Activated CD4-positive, alpha-beta T cell treated with anti-CD3 and anti-CD28 coated beads, Interleukin-2, Interleukin-6, amounts not matched to agents 100 ng/mL and 50 ng/mL, durations not matched to agents 16 hours and 8 hours (primary cell): ENCODE measurements at regions not wholly inside any gene's neighbourhood (a gene's known extent, or its start where the extent isn't known, plus 50 kb on each side); places are given as distances from the start of the nearest gene placed in this dataset.
A peak's percentile ranks its signal among the peaks of the same experiment; 100 is the strongest.

Experiments
- DNase-seq: peaks from one replicate; pipeline ENCODE4 v3.0.0-alpha.2; 2020

DNA sequence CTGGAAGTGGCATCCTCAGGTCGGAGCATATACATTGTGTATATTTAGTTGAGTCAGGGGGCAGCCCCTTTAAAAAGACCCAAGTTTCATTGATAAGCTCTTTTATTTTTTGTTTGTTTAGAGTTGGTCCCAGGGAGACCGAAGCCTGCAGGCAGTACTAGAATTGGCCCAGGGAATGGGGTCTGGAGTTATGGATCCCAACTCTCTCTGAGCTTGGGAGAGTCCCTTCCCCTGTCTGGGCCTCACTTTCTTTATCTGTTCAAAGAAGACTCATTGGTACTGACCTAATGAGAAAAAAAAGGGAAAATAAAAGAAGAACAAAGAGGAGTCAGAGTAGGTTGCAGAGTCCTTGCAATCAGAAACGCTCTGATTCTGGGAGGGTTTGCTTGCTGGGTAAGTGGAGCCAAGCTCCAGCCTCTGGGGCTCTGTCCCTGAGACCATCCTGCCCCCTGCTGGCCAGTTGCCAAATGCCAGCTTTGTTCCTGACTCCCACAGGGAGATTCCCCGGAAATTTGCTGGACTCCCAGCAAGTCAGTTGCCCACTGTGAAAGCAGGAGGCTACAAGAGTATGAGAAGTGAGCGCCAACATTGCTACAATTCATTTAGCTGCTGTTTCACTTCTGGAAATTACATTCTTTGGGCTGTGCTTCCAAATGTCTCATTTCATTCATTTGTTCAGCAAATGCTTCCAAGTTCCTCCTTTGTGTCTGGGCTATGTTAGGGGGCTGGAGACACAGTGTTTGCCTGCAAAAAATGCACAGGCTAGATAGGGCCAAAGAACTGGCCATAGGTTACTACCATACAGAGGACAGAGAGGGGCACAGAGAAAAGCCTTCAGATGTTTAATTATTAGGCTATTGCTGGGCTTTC is 156.2 kb downstream of the MELK start:
- DNase-seq: peak; percentile 72

DNA sequence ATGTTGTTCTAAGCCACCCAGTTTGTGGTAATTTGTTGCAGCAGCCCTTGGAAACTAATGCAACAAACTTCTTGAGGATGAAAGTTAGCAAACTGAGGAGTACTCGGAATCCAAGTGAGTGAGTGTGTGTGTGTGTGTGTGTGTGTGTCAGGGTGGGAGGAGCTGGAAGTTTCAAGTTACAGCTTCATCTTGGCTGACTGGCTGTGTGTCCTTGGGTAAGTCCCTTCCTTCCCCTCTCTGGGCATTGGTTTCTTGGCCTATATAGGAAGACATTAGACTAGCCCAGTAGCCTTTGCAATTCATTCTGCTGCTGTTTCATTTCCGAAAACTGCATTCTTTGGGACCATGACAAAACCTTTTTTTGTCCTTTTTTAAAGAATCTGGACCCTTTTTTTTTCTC is 157.2 kb downstream of the MELK start:
- DNase-seq: no peak

DNA sequence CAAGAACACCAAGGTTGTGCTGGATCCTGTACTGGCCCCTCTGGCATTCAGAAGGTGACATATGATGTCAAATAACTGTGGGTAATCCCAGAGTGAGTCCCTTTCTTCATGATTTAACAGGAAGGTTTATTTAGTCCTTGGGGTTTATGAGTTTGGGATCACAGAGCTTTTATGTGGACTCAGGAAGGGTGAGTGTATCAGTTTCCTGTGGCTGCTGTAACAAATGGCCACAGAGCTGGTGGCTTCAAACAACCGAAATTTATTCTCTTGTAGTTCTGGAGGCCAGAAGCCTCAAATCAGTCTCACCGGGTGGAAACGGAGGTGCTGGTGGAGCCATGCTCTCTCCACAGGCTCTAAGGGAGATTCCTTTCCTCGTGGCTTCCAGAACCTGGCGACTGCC is 157.7 kb downstream of the MELK start:
- DNase-seq: no peak

DNA sequence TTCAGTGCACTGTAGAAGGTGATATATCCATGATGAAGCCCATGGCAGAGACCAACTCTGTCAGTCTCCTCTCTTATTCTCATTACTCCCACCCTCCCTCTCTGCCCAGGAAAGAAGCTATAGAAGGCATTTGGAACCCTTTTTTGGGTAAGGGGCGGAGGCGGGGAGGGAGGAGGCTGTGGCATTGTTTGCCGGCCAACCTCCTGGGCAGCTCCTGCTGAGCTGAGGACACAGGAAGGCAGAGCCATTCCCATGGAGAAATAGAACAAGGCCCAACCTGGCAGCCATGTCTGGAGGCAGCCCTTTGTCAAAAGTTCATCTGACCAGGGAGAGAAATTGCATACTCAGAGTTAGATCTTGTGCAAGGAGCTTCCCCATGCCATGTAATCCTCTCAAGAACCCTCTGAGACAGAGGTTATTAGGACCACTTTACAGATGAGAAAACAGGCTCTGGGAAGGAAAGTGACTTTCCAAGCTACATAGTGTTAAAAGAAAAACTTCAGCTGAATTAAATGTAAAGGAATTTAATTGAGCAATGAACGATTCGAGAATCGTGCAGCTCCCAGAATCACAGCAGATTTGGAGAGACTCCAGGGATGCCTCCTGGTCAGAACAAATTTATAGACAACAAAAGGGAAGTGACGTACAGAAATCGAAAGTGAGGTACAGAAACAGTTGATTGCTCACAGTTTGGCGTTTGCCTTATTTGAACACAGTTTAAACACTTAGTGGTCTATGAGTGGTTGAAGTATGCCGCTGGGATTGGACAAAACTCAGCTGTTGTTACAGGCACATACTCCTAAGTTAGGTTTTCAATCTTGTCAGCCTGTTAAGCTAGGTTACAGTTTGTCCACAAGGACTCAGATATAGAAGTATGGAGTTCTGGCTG is 158.6 kb downstream of the MELK start:
- peak; percentile 5 for DNase-seq

DNA sequence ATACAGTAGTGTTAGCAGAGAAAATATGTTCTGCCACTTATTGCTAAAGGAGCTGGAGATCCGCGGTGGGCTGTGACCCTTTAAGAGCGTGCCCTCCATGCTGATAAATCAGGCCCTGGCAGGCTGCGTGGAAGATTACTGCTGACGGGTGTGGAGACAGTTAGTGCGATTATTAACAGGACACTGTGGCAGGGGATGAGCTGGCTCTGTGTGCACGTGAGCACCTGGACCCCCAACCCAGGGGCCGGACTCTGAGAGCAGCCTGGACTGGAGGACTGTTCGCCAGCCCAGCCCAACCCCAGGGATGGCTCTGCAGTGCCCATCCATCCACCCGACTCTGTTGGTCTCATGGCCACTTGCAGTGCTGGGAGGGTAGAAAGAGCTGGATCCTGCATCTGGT is 162.0 kb downstream of the MELK start:
- DNase-seq: no peak

DNA sequence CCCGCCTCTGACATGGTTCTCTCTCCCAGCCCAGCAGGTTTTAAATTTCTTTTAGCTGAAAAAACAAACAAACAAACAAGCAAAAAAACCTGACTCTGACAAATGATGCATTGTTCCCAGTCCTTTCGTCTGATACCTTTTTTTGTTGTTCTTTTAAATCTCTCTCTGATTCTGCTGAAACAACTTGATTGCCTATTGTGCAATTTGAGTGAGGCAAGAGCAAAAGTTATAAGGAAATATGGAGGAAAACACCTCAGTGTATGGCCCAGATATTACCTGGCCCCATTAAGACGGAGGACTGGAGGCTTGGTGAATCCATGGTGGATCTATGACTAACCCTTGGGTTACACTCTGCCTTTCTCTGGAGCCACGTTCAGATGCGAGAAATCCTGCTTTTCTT is 164.0 kb downstream of the MELK start:
- DNase-seq: no peak

DNA sequence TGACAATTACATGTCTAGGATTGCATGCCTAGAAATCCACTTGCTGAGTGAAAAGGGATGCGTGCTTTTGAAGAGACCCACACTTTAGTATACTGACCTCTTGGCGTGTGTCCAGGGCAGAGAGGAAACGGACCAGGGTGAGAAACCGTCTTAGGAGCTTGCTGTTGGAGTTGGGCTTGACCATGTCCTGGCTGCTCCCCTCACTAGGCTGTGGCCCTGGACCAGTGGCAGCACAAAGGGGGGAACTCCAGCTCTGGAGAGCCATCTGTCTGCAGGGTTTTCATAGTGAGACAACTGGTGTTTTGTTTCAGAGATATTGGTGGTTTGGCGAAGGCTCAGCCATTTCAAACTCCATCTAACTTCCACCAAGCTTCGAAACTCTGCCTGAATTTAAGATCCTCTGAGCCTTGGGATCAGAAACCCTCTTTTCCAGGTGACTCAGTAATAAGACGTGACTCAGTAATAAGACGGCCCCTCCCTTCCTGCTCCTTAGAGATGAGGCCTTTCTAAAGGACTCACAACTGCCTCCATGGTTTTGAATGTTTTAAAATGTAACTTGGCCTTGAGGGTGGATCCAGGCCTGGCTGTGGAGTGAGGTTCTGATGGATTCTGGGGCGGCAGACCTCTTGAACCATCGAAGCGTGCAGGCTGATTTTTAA is 165.8 kb downstream of the MELK start:
- DNase-seq: no peak

DNA sequence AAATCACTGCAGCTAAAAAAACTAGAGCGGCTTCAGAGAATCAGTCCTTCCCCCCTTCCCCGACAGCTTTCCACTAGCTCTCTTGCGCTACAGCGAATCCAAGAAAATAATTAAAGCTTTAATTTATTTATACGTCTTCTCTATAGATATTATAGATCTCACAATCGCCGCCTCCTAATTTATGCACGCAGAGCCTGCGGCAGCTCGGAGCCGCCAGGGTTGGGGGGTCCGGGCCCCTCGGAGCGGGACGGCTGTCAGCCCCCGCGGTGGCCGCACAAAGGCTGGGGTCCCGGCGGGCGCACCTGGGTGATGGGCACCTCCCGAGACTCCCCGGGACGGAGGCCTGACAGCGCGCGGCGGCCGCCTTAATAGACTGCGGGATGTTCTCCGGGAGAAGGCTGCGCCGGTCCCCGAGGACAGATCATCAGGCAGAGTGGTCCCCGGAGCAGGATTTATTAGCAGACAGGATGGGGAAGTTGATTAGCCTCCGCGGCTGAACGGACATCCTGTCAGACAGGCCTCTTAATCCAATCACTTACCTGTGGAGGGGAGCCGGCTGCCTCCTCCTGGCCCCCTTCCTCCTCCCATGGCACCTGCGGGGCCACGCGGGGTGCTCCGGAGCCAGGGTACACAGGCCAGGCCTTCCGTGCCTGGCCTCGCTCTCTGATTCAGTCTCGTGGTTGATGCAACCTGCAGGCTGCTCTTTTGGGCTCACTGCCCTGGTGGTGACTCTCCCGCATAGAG is 166.8 kb downstream of the MELK start:
- no peak for DNase-seq

DNA sequence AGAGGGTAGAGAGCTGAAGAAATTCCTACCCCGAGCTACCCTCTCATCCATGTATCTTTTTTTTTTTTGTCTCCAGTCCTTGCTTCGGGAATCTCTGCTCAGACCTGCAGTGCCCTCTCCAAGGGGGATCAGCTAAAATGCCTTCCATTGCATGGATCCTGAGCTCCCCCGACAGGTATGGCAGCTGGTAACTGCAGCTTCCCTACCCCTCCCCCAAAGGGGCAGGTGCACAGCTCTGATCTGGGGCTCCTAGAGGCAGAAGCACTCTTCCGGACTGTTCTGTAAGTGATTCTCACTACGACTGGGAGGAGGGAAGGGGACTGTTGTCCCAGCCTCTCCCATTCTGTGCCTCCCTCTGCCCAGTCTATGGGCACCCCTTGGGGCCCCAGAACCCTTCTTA is 169.6 kb downstream of the MELK start:
- no peak for DNase-seq

DNA sequence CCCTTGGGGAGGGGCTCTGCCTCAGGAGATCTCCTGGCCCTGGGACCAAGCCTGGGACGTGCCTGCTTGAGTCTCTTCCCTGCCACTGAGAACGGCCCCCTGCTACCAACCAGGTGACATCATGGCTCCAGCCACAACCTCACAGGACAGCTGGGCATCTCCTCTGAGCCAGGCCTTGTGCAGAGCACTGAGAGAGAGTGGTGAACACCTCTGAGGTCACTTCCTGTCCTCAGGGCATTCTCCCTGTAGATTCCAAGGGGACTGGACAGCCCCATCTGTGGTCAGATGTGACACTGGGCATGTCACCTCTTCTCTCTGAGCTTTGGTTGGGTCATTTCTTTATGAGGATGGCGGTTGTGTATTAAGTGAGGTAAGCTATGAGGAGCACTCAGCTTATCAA is 172.0 kb downstream of the MELK start:
- DNase-seq: no peak

DNA sequence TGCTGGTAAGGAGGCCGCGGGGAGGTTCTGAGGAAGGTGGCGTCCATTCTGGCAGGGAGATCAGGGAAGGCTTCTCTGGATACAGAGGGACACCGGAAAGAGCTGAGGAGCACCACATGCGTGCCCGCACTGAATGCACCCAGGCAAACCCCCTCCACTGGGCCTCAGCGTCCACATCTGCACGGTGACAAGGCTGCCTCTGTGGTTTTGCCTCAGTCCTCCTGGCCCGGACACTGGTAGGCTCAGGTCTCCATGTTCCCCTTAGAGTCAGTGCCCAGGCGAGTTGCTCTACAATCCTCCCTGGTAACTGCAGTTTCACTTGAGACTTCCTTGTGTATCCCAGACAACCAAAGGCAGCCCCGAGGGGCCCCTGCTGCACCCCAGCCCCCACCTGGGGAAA is 173.3 kb downstream of the MELK start:
- no peak for DNase-seq

DNA sequence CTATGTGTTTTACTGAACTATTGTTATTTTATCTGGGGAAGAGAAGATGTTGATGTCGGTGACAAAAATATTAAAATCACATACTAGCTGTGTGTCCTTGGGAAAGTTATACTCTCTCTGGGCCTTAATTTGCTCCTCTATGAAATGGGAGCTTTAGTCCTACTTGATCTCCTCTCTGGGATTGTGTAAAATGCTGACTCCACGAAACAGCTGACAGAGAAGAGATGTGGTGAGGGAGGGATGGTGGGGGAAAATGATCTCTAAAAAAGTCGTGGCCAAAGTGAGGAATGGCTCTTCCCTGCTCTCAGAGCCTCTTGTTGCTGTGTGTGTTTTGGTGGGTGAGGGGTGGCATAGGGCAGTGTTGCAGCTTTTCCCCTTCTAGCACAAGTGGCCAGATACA is 173.7 kb downstream of the MELK start:
- no peak for DNase-seq

DNA sequence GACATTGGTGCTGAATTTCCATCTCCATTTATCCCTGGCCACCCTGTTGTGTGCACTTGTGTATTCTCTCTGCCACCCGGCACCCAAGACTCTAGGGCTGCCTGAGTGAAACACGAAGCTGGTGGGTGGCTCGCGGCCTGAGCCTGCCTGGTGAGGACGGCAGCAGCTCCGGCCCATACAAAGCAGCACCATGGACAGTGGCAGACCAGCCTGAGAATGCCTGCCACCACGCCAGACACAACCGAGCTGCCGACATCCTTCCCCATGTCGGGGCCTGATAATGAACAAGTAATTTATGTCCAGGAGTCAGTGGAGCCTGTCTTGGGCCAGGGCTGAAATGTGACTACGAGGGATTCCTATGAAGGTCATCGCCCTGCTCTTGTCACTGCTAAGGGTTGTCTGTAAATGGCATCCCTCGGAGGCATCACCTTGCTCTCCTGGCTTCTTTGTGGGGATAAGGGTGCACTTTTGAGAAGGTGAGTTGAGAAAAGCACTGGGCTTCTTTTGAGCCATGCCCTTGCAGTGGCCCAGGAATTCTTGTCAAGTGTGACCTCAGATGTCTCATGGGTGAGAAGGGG is 175.7 kb downstream of the MELK start:
- DNase-seq: peak; percentile 39

DNA sequence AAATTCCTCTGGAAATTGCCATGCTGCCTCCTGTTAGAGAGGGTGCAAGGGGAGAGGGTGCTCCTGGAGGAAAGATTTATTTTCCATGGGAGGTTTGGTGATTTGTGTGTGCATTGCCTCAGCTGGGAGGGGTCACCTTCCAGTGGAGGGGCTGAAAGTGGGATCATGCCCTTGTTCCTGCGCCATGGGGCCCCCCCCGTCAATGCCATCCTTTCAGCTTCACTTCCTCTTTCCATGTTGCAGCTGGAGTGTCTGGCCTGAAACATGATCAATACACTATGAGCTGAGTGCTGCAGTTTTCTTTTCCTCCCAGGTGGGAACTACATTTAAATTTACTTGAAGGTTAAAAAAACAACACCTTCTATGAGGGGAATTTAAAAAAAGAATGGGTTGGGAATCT is 176.8 kb downstream of the MELK start:
- DNase-seq: no peak

DNA sequence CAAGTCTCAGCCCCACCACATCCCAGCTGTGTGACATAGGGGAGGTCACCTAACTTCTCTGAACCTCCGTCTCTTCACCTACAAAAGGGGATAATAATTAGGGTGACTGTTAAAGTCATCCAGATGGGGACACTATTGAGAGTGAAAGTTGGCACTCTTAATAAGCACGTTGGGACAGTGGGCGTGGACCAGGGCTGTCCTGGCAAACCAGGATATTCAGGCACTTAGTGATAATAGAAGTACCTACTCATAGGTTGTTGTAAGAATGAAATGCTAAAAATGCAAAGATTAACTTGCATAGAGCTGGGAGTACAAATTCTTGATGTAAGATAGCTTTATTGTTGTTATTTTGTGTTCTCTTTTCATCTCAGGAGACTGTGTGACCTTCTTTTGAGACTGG is 177.9 kb downstream of the MELK start:
- no peak for DNase-seq

DNA sequence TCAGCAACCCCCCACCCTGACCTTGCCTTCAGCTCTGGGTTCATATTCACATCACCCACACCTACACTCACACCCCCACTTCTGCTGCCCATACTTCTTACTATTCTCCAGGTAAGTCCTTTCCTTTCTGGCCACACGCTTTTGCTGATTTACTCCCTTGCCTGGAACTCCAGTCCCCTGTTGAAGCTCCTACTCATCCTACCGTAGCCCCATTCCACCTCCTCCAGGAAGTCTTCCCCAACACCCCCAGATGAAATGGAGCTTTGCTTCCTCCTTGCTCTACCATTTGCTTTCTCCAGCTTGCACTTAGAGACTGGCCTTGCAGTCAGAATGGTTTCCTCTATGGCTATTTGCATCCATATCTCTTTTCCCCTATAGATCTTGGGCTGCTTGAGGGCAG is 182.3 kb downstream of the MELK start:
- no peak for DNase-seq

DNA sequence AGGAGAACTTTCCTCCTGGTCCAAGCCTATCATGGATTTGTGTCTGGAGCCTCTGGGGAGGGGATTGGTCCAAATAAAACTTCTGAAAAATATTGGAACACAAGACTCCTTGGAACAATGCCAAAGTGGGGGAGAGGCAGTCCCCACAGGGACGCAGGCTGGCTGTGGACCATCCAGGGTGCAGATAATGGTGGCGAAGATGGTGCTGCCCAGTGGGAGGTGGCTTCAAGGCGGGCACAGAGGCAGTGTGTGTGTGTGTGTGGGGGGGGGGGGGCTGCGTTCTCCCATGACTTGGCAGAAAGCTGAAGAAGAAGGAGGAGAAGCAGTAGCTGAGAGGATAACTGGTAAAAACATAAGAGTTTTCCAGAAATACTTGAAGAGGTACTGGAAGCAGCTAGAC is 186.4 kb downstream of the MELK start:
- DNase-seq: no peak

DNA sequence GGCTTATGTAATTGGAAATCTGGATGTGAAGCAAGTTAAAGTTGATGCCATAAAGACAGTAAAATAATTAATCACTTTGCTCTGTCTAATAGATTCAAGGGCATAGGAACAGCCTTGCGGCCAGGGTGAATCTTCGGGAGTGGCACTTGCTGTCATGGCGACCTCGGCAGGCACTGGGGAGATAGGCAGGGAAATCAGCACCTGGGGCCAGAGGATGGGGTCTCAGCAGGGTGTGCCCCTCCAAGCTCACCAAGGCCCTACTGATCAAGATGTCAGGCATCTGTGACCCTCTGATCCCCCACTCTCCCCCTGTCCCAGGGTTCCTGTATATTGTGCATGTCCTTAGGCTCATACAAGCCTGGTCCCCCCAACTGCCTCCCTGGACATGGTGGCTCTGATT is 187.3 kb downstream of the MELK start:
- DNase-seq: no peak

DNA sequence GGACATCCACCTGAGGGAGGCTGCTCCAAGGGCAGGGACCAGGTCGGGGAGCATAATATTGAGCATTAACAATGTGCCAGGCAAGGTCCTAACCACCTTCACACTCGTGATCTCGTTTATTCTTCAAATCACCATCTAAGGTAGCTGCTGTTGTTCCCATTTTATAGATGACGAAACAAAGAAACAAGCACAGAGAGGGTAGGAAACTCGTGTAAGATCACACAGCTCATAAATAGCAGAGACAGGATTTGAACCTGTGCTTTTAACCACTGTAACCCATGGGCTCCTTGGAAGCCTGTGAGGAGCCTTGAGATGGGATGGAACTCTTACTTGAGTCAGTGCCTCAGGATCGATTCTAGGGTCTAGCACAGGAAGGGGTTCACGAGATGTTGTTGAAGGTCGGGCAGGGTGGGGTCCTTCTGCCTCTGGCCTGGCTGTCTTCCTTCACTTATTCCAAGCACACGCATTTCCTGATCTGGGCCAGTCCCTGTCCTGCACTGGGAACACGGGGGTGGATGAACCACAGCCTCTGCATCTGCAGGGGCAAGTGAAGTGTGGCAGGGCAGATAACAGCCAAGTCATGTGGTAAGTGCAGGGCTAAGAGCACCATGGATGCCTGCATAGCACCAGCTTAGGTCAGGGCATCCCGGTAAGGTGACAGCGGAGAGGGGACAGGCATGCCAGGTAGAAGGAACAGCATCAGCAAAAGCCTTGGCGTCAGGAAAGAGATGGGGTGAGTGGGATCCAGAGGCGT is 188.1 kb downstream of the MELK start:
- no peak for DNase-seq

DNA sequence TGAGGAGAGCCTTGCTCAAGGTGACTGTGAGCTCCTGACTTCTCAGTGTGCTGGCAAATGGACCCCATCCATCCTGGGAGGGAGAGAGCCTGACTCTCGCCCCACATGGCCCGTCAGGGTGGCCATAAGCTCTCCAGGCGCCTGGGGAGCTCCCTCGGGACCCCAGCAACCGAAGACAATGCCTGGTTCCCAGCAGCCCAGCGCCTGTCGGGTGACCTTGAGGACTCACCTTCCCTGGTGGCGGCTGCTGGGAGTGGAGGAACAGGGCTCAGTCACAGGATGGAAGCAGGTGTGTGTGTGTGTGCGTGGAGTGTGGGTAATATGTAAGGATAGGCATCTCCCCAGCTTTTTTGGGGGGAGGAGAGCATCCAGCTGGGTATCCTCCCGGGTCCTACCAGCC is 190.3 kb downstream of the MELK start:
- no peak for DNase-seq

DNA sequence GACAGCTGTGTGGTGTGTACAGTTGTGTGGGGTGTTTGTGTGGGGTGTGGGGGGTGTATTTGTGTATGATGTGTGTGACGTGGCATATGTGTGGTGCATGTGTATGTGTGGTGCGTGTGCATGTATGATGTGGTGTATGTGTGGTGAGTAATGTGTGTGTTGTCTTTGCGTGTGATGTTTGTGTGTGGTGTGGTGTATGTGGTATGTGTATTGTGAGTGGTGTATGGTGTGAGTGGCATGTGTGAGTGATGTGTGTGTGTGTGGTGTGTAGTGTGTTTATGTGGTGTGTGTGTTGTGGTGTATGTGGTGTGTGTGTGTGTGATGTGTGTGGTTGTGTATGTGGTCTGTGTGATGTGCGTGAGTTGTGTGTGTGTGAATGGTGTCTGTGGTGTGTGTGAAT is 191.1 kb downstream of the MELK start:
- no peak for DNase-seq
